ENCODE measurements at regions not wholly inside any gene's neighbourhood (a gene's known extent, or its start where the extent isn't known, plus 50 kb on each side); places are given as distances from the start of the nearest gene placed in this dataset.
A peak's percentile ranks its signal among the peaks of the same experiment; 100 is the strongest.

DNA sequence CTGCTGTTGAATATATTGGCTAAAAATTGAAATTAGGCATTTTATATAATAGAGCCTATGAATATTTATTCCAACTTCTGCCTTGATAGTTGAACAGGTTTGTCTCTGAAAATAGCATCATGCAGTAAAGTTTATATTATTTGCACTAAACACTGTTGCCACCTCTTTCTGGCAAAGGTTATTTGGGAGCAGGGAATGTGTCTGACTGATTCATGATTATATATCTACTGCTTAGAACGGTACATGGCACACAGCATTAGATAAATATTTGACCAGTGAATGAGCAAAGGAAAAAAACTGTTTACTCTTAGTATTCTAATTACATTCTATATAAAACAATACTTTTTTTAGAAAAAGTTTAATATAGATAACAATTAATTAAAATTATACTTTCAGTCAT, 123.1 kb upstream of the MGAT4C start:
- FAIRE-seq, result no peak
- DNase-seq (ENCODE audit: low read depth, low spot score), result no peak
- H3K79me2 ChIP-seq (ENCODE audit: control insufficient read depth, insufficient read depth, low read length), result no peaks in the 10 kb centered on the region

GRCh38 chr12:86376052-86376451, 119.9 kb upstream of the MGAT4C start:
- no peak for FAIRE-seq

More for the DNA sequence above, 123.1 kb upstream of the MGAT4C start:
- Histone ChIP-seq H3K9ac (ENCODE audit: control insufficient read depth, extremely low read depth, insufficient read depth, low read length) (no peak overlapping the region), H3K9me3 (ENCODE audit: control insufficient read depth, low read depth, low read length) (no peaks in the 10 kb centered on the region), H3K4me3 (ENCODE audit: control insufficient read depth in 2 of 3, extremely low read depth in 1 of 3, insufficient read depth in 2 of 3, low read depth in 1 of 3, low read length in 3 of 3) (no peak overlapping the region), H3K9me1 (ENCODE audit: control insufficient read depth, extremely low read depth, insufficient read depth, low read length) (no peaks in the 10 kb centered on the region), H2AFZ (ENCODE audit: control insufficient read depth, low read length) (no peak overlapping the region), H3K4me1 (ENCODE audit: control insufficient read depth, extremely low read depth, insufficient read depth, low read length) (no peaks in the 10 kb centered on the region), H3K27ac (ENCODE audit: control insufficient read depth, insufficient read depth, low read length) (no peak overlapping the region), H3K4me2 (ENCODE audit: control insufficient read depth, extremely low read depth, insufficient read depth, low read depth, low read length) (no peak overlapping the region), H3K27me3 (ENCODE audit: control insufficient read depth, extremely low read depth, insufficient read depth, low read length) (no peaks in the 10 kb centered on the region), H4K20me1 (ENCODE audit: control insufficient read depth, extremely low read depth, insufficient read depth, low read length) (no peaks in the 10 kb centered on the region), H3K36me3 (ENCODE audit: control insufficient read depth in 2 of 2, extremely low read depth in 1 of 2, insufficient read depth in 2 of 2, low read length in 2 of 2) (no peaks in the 10 kb centered on the region)
- dilution Hi-C loops (cut with MboI; ENCODE audit: extremely low pct_ligation_motif_present, low sequenced_read_pairs), result no loop called here
- TF ChIP-seq CTCF (optimal IDR thresholded peaks at IDR 0.05 in 1 of 3, IDR thresholded peaks at IDR 0.05 in 1 of 3, conservative IDR thresholded peaks at IDR 0.05 in 1 of 3; ENCODE audit: extremely low read depth in 1 of 3, insufficient read depth in 2 of 3, low read length in 3 of 3) (no peak), EZH2 (IDR thresholded peaks at IDR 0.05; ENCODE audit: low read length) (no peak)

More at GRCh38 chr12:86376052-86376451, 119.9 kb upstream of the MGAT4C start:
- Histone ChIP-seq H3K27me3 (ENCODE audit: control insufficient read depth, extremely low read depth, insufficient read depth, low read length) (no peaks in the 10 kb centered on the region), H3K9me1 (ENCODE audit: control insufficient read depth, extremely low read depth, insufficient read depth, low read length) (no peaks in the 10 kb centered on the region), H3K36me3 (ENCODE audit: control insufficient read depth in 2 of 2, extremely low read depth in 1 of 2, insufficient read depth in 2 of 2, low read length in 2 of 2) (no peaks in the 10 kb centered on the region), H3K4me2 (ENCODE audit: control insufficient read depth, extremely low read depth, insufficient read depth, low read depth, low read length) (no peak overlapping the region), H3K79me2 (ENCODE audit: control insufficient read depth, insufficient read depth, low read length) (no peaks in the 10 kb centered on the region), H4K20me1 (ENCODE audit: control insufficient read depth, extremely low read depth, insufficient read depth, low read length) (no peaks in the 10 kb centered on the region), H2AFZ (ENCODE audit: control insufficient read depth, low read length) (no peak overlapping the region), H3K9ac (ENCODE audit: control insufficient read depth, extremely low read depth, insufficient read depth, low read length) (no peak overlapping the region), H3K27ac (ENCODE audit: control insufficient read depth, insufficient read depth, low read length) (no peak overlapping the region), H3K4me3 (ENCODE audit: control insufficient read depth in 2 of 3, extremely low read depth in 1 of 3, insufficient read depth in 2 of 3, low read depth in 1 of 3, low read length in 3 of 3) (no peak overlapping the region), H3K9me3 (ENCODE audit: control insufficient read depth, low read depth, low read length) (no peaks in the 10 kb centered on the region), H3K4me1 (ENCODE audit: control insufficient read depth, extremely low read depth, insufficient read depth, low read length) (no peaks in the 10 kb centered on the region)
- TF ChIP-seq CTCF (optimal IDR thresholded peaks at IDR 0.05 in 1 of 3, IDR thresholded peaks at IDR 0.05 in 1 of 3, conservative IDR thresholded peaks at IDR 0.05 in 1 of 3; ENCODE audit: extremely low read depth in 1 of 3, insufficient read depth in 2 of 3, low read length in 3 of 3) (peak in 1 of 3 experiments; percentile 40), EZH2 (IDR thresholded peaks at IDR 0.05; ENCODE audit: low read length) (no peak)
- dilution Hi-C loops (cut with MboI; ENCODE audit: extremely low pct_ligation_motif_present, low sequenced_read_pairs), result no loop called here
- no peak for DNase-seq (ENCODE audit: low read depth, low spot score)

All from keratinocyte (primary cell).